IPS DF 4.7 (cell line): ENCODE measurements at regions not wholly inside any gene's neighbourhood (a gene's known extent, or its start where the extent isn't known, plus 50 kb on each side); places are given as distances from the start of the nearest gene placed in this dataset.

Experiments
- DNase-seq: peaks from one replicate; pipeline ENCODE4 v3.0.0-alpha.2; 2013; ENCODE audit warnings: low spot score; ENCODE audit errors: extremely low read depth

GRCh38 chr22:22040908-22041307, 58.3 kb upstream of the TOP3B start:
- DNase-seq = no peak

GRCh38 chr22:22040472-22040871, 57.9 kb upstream of the TOP3B start:
- DNase-seq = no peak

GRCh38 chr22:22039286-22040074, 56.9 kb upstream of the TOP3B start:
- DNase-seq = no peak

GRCh38 chr22:22038178-22038880, 55.7 kb upstream of the TOP3B start:
- DNase-seq = no peak

- DNase-seq = no peak
Observed at GRCh38 chr22:22037740-22038139, 55.2 kb upstream of the TOP3B start.

GRCh38 chr22:22037229-22037628, 54.6 kb upstream of the TOP3B start:
- DNase-seq = no peak

GRCh38 chr22:22036588-22036987, 54.0 kb upstream of the TOP3B start:
- DNase-seq = no peak

- no peak for DNase-seq
Observed at GRCh38 chr22:22035771-22036314, 53.3 kb upstream of the TOP3B start.

- no peak for DNase-seq
Observed at GRCh38 chr22:22035203-22035602, 52.6 kb upstream of the TOP3B start.

GRCh38 chr22:22034469-22035132, 52.0 kb upstream of the TOP3B start:
- DNase-seq = no peak

- no peak for DNase-seq
Observed at GRCh38 chr22:22033803-22034468, 51.3 kb upstream of the TOP3B start.

GRCh38 chr22:22032906-22033802, 50.6 kb upstream of the TOP3B start:
- DNase-seq = no peak

- no peak for DNase-seq
Observed at GRCh38 chr22:22032099-22032905, 49.7 kb upstream of the TOP3B start.
